NCI-H69 (cell line): ENCODE measurements at regions not wholly inside any gene's neighbourhood (a gene's known extent, or its start where the extent isn't known, plus 50 kb on each side); places are given as distances from the start of the nearest gene placed in this dataset.

Source experiments
- DNase-seq: peaks from one replicate; lab custom pipeline; 2025; lab: John Stamatoyannopoulos, UW

GRCh38 chr4:13129095-13129494 is 355.0 kb downstream of the RAB28 start:
- peak; percentile 5 for DNase-seq

- DNase-seq: peak; percentile 32
Observed at GRCh38 chr4:13126976-13127910, 356.9 kb downstream of the RAB28 start.

GRCh38 chr4:13118633-13119032 is 365.5 kb downstream of the RAB28 start:
- peak; percentile 43 for DNase-seq

- no peak for DNase-seq
Observed at GRCh38 chr4:13117185-13117584, 367.0 kb downstream of the RAB28 start.

- no peak for DNase-seq
Observed at GRCh38 chr4:13112030-13112429, 372.1 kb downstream of the RAB28 start.

GRCh38 chr4:13109536-13109935 is 374.6 kb downstream of the RAB28 start:
- DNase-seq: no peak

GRCh38 chr4:13108096-13108495 is 376.0 kb downstream of the RAB28 start:
- DNase-seq: peak; percentile 2

- peak; percentile 10 for DNase-seq
Observed at GRCh38 chr4:13103382-13104015, 380.6 kb downstream of the RAB28 start.

GRCh38 chr4:13102092-13102742 is 381.9 kb downstream of the RAB28 start:
- peak; percentile 6 for DNase-seq

- no peak for DNase-seq
Observed at GRCh38 chr4:13097971-13098370, 386.2 kb downstream of the RAB28 start.

GRCh38 chr4:13095722-13096121 is 388.4 kb downstream of the RAB28 start:
- DNase-seq: no peak

GRCh38 chr4:13093170-13093569 is 391.0 kb downstream of the RAB28 start:
- no peak for DNase-seq

- DNase-seq: no peak
Observed at GRCh38 chr4:13092702-13093101, 391.4 kb downstream of the RAB28 start.

- no peak for DNase-seq
Observed at GRCh38 chr4:13089659-13089998, 394.5 kb downstream of the RAB28 start.

GRCh38 chr4:13088726-13089658 is 395.1 kb downstream of the RAB28 start:
- no peak for DNase-seq

GRCh38 chr4:13087041-13087440 is 397.1 kb downstream of the RAB28 start:
- no peak for DNase-seq

- no peak for DNase-seq
Observed at GRCh38 chr4:13084210-13084609, 399.9 kb downstream of the RAB28 start.

GRCh38 chr4:13081830-13082229 is 402.3 kb downstream of the RAB28 start:
- DNase-seq: no peak

GRCh38 chr4:13067077-13067476 is 417.1 kb downstream of the RAB28 start:
- no peak for DNase-seq

- DNase-seq: no peak
Observed at GRCh38 chr4:13059019-13059418, 425.1 kb downstream of the RAB28 start.

GRCh38 chr4:13056630-13057189 is 427.4 kb downstream of the RAB28 start:
- DNase-seq: no peak
